Lower lobe of right lung (tissue), 2 donors: ENCODE measurements at regions not wholly inside any gene's neighbourhood (a gene's known extent, or its start where the extent isn't known, plus 50 kb on each side); places are given as distances from the start of the nearest gene placed in this dataset.

Experiments used
- ATAC-seq, 2 donors: fragments of 200-7000 bp; cut with Tn5 transposase; one replicate each; pipeline ENCODE4 v1.9.1; 2020 to 2022; ENCODE audit warnings: mild to moderate bottlenecking in 2 of 2, moderate library complexity in 2 of 2
- DNase-seq: peaks from one replicate; pipeline ENCODE4 v3.0.0-alpha.2; 2020
- H3K27ac ChIP-seq: fragments of 200-600 bp; one replicate; pipeline ENCODE4 v1.8.0; 2022
- H3K27me3 ChIP-seq: fragments of 200-600 bp; one replicate; pipeline ENCODE4 v1.8.0; 2022; ENCODE audit warnings: low read depth
- H3K36me3 ChIP-seq: fragments of 200-600 bp; one replicate; pipeline ENCODE4 v1.8.0; 2022; ENCODE audit warnings: mild to moderate bottlenecking
- H3K4me1 ChIP-seq: fragments of 200-600 bp; one replicate; pipeline ENCODE4 v1.8.0; 2022
- H3K4me3 ChIP-seq: fragments of 200-600 bp; one replicate; pipeline ENCODE4 v1.8.0; 2022; ENCODE audit warnings: mild to moderate bottlenecking
- H3K9me3 ChIP-seq: fragments of 200-600 bp; one replicate; pipeline ENCODE4 v1.8.0; 2022
- intact Hi-C: fragments of 100-400 bp; cut with DNase I; formaldehyde crosslinking; loops from one replicate; pipeline ENCODE4 v1.11.0; 2022
- TF ChIP-seq, protein P1 (sequence below): fragments of 200-600 bp; IDR thresholded peaks from one replicate; pipeline ENCODE4 v1.8.0; 2022; ENCODE audit warnings: antibody characterized with exemption, mild to moderate bottlenecking
- donor health status: DM: no; HTN: yes; CAD: no; lungs with severe emphysema.

GRCh38 chr20:6636209-6637159 is 131.0 kb upstream of the BMP2 start:
- TF ChIP-seq, protein P1, sequence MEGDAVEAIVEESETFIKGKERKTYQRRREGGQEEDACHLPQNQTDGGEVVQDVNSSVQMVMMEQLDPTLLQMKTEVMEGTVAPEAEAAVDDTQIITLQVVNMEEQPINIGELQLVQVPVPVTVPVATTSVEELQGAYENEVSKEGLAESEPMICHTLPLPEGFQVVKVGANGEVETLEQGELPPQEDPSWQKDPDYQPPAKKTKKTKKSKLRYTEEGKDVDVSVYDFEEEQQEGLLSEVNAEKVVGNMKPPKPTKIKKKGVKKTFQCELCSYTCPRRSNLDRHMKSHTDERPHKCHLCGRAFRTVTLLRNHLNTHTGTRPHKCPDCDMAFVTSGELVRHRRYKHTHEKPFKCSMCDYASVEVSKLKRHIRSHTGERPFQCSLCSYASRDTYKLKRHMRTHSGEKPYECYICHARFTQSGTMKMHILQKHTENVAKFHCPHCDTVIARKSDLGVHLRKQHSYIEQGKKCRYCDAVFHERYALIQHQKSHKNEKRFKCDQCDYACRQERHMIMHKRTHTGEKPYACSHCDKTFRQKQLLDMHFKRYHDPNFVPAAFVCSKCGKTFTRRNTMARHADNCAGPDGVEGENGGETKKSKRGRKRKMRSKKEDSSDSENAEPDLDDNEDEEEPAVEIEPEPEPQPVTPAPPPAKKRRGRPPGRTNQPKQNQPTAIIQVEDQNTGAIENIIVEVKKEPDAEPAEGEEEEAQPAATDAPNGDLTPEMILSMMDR: peak; percentile 50
- Histone ChIP-seq H3K27ac (no peak overlapping the region), H3K27me3 (no peaks in the 10 kb centered on the region), H3K4me1 (peaks cover 10% of the 10 kb centered on the region), H3K4me3 (no peak overlapping the region), H3K36me3 (no peaks in the 10 kb centered on the region), H3K9me3 (no peaks in the 10 kb centered on the region)
- peak; percentile 84 to 96 for ATAC-seq
- no peak for DNase-seq
- intact Hi-C loops: no loop called here

DNA sequence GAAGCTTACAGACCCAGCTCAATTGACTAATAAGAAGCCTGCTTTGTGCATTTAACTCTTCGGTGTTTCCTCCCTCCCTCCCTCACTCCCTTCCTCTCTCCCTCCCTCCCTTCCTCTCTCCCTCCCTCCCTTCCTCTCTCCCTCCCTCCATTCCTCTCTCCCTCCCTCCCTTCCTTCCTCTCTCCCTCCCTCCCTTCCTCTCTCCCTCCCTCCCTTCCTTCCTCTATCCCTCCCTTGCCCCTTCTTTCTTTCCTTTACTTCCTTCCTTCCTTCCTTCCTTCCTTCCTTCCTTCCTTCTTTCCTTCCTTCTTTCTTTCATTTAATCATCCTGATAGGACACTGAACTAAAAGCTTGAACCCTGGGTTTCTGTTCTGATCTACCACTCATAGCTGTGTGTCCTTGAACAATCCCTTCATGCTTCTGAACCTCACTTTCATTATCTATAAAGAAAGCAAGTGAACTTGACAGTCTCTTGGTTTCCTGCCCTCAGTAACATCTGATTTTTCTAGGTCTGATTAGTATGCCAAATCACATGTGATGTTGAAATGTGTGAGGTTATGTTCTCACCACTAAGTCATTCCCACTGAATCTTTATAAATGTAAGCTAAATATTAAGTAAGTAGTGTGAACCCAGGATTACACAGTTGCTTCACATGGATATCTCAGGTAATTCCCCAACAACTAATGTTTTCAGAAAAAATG is 132.3 kb upstream of the BMP2 start:
- no peak overlapping the region for H3K4me3 ChIP-seq
- intact Hi-C loops: no loop called here
- H3K27me3 ChIP-seq: no peaks in the 10 kb centered on the region
- H3K27ac ChIP-seq: no peak overlapping the region
- no peaks in the 10 kb centered on the region for H3K9me3 ChIP-seq
- ATAC-seq (no peak), DNase-seq (no peak)
- TF ChIP-seq, protein P1: no peak
- H3K36me3 ChIP-seq: no peaks in the 10 kb centered on the region
- peaks cover 14% of the 10 kb centered on the region for H3K4me1 ChIP-seq

- Histone ChIP-seq H3K27me3 (no peaks in the 10 kb centered on the region), H3K9me3 (no peaks in the 10 kb centered on the region), H3K4me3 (no peak overlapping the region), H3K36me3 (no peaks in the 10 kb centered on the region), H3K4me1 (peaks cover 14% of the 10 kb centered on the region), H3K27ac (no peak overlapping the region)
- ATAC-seq (no peak), DNase-seq (no peak)
- intact Hi-C loops: no loop called here
- TF ChIP-seq, protein P1: no peak
These were observed 135.3 kb upstream of the BMP2 start for GRCh38 chr20:6632187-6632586.

- no peak for ATAC-seq
- no peak overlapping the region for H3K4me3 ChIP-seq
- H3K4me1 ChIP-seq: peaks cover 4% of the 10 kb centered on the region
- H3K36me3 ChIP-seq: no peaks in the 10 kb centered on the region
- TF ChIP-seq, protein P1: no peak
- H3K27me3 ChIP-seq: no peaks in the 10 kb centered on the region
- DNase-seq: no peak
- intact Hi-C loops: no loop called here
- no peak overlapping the region for H3K27ac ChIP-seq
- no peaks in the 10 kb centered on the region for H3K9me3 ChIP-seq
These were observed 137.0 kb upstream of the BMP2 start for GRCh38 chr20:6630514-6630913.

DNA sequence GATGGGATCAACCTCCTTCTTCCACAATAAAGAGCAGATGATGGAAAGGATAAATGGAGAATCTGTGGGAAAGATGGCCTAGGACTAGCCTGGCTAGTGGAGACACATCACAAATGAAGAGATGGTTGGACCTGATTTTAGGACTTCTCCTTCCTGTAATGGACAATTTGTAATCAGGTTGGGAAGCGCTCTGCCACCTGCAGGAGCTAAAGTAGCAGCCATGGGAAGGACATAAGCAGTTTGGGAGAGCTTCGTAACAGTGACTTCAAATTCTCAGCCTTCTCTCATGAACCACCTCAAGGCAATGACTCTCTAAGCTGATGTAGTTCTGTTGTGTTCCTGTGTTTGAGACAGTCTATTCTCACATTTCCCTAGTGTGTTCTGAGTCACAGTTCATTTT is 137.9 kb upstream of the BMP2 start:
- Histone ChIP-seq H3K9me3 (no peaks in the 10 kb centered on the region), H3K27ac (no peak overlapping the region), H3K4me3 (no peak overlapping the region), H3K4me1 (peaks cover 4% of the 10 kb centered on the region), H3K27me3 (no peaks in the 10 kb centered on the region), H3K36me3 (no peaks in the 10 kb centered on the region)
- TF ChIP-seq, protein P1: no peak
- no peak for ATAC-seq
- no peak for DNase-seq
- intact Hi-C loops: no loop called here
